HG03175 (cell line): ENCODE measurements at regions not wholly inside any gene's neighbourhood (a gene's known extent, or its start where the extent isn't known, plus 50 kb on each side); places are given as distances from the start of the nearest gene placed in this dataset.

Experiments
- ATAC-seq: cut with Tn5 transposase; IDR thresholded peaks from one replicate; pipeline ENCODE4 v1.9.1; 2021; ENCODE audit warnings: mild to moderate bottlenecking, moderate library complexity; ENCODE audit not compliant: unreplicated experiment

DNA sequence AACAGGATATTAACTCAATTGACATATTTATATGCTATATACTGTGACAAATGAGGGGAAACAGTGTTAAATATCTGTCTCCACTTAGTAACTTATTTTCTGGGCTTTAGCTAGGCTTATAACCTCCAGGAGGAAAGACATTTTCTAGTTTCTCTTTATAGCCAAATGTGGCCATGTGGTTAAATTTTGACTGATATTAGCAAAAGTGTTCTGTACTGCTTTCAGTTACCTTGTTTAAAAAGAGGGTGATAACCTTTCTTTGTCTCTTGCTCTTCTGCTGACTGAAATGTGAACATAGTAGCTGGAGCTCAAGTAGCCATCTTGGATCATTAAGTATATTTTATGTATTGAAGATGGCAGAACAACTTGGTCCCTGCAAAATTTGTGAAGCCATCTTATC is 253.7 kb downstream of the PDHA2 start:
- peak; percentile 49 for ATAC-seq

GRCh38 chr4:96094183-96094582 is 254.3 kb downstream of the PDHA2 start:
- no peak for ATAC-seq

DNA sequence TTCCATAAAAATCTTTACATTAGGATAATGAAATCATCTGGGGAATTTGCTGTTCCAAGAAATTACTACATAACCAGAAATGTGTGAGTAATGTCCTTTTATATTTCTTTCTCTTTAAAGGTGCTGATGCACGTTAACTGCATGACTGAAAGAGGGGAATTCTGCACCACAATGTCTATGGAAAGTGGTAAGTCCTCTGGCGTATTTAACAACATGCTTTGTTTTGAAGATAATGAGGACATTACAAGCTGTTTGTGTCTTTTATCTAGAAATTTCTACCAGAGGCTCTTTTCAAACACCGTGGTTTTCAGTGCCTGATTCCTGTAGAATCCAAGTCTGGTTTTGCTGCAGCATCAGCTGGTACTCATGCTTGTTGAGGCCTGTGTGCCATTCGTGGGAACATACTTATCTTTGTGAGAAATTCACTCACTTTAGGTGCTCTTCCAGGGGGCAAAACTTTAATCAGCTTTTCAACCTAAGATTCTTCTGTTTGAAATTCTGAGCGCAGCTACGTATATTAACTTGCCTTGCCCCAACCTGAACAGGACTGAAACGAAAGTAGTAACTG is 257.2 kb downstream of the PDHA2 start:
- ATAC-seq, result no peak

GRCh38 chr4:96097693-96098092 is 257.8 kb downstream of the PDHA2 start:
- ATAC-seq, result no peak

DNA sequence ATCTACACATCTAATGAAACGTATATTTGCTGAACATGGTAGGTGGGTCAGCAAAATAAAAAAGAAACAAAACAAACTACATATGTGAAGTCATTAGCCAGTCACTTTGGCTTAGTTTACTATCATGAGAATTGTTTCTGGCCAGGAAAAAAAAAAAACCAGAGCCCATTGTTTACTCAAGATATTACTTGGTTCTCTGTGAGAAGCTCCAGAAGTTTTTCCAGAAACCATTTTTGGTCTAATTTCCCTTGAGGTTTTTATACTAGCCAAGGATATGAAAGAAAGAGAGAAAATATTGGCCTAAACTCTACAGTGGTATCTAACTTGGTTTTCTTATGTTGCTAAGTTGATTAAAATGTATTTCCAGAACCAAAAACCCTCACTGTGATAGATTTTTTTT is 259.1 kb downstream of the PDHA2 start:
- ATAC-seq, result no peak

GRCh38 chr4:96102541-96103026 is 262.7 kb downstream of the PDHA2 start:
- no peak for ATAC-seq

GRCh38 chr4:96103086-96103485 is 263.2 kb downstream of the PDHA2 start:
- no peak for ATAC-seq

GRCh38 chr4:96108146-96108545 is 268.3 kb downstream of the PDHA2 start:
- ATAC-seq, result no peak

DNA sequence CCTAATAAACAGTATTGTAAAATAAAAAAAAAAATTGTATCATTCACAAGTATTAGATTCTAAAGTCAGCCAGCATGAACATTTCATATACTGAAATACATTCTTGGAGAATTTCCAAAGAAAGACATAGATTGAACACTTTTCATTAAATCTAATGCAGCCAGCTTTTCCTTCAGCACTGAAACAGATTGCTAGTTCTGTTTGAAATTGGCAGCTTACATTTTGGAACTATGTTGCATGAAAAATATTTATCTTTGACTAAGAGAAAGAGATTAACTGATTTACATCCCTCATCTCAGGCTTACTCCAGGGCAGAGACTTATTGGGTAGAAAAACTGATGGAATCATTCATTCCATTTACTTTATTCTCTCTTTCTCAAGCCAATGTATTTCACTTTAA is 272.7 kb downstream of the PDHA2 start:
- ATAC-seq, result no peak

GRCh38 chr4:96120206-96120605 is 280.3 kb downstream of the PDHA2 start:
- ATAC-seq, result no peak

DNA sequence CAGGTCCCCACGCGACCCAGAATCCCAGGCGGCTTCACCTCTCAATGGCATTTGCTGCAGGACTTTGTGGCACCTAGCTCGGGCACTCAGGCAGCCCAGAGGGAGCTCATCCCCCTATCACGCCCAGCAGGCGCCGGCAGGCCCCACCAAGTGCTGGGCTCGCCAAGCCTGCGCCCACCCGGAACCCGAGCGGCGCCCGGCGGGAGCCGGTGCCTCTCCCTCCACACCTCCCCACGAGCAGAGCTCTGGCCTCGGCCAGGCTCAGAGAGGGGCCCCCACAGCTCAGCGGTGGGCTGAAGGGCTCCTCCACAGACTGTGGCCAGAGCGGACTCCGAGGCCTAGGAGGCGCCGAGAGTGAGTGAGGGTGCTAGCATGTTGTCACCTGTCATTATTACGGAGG is 286.3 kb downstream of the PDHA2 start:
- ATAC-seq, result no peak

- ATAC-seq, result no peak
Observed at GRCh38 chr4:96131186-96131585, 291.3 kb downstream of the PDHA2 start.

GRCh38 chr4:96134806-96135205 is 294.9 kb downstream of the PDHA2 start:
- ATAC-seq, result no peak

DNA sequence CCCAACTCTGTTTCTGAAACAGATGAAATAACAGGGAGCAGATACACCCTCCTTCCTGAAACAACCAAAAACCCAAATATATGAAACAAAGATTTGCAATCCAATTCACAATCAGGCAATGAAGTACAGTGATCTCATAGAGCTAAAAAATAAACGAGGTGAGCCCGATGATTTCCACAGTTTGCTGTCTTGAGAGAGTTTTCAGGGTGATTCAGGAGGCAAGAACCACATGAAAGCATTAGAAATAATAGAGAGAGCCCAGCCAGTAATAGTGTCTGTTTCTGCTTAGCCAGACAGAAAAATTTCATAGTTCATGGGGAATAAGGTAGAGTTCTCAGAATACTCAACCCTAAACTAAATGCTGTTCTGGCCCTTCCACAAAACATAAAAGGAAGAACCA is 296.2 kb downstream of the PDHA2 start:
- no peak for ATAC-seq

DNA sequence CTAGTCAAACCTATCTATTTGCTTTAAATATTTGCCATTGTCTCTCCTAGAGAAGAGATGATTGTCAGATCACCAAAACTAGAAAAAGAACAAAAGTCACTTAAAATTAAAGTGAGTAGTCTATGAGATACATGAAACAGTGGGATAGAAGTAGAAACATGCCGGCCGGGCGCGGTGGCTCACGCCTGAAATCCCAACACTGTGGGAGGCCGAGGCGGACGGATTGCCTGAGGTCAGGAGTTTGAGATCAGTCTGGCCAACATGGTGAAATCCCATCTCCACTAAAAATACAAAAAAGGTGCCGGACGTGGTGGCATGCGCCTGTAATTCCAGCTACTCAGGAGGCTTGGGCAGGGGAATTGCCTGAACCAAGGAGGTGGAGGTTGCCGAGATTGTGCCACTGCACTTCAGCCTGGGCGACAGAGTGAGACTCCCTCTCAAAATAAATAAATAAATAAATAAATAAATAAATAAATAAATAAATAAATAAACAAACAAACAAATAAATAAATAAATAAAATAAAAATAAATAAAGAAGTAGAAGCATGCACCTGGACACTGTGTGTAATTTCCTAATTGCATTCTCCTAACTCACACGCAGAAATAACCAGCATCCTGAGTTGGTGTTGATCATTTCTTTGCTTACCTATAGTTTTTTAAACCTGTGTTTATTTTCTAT is 299.5 kb downstream of the PDHA2 start:
- no peak for ATAC-seq

- ATAC-seq, result no peak
Observed at GRCh38 chr4:96145601-96146000, 305.7 kb downstream of the PDHA2 start.

- no peak for ATAC-seq
Observed at GRCh38 chr4:96146686-96147085, 306.8 kb downstream of the PDHA2 start.

- ATAC-seq, result no peak
Observed at GRCh38 chr4:96149894-96150293, 310.0 kb downstream of the PDHA2 start.

GRCh38 chr4:96150466-96150865 is 310.6 kb downstream of the PDHA2 start:
- no peak for ATAC-seq

GRCh38 chr4:96152824-96153223 is 312.9 kb downstream of the PDHA2 start:
- no peak for ATAC-seq

GRCh38 chr4:96154676-96155075 is 314.8 kb downstream of the PDHA2 start:
- ATAC-seq, result no peak

GRCh38 chr4:96162636-96163035 is 322.7 kb downstream of the PDHA2 start:
- ATAC-seq, result no peak

GRCh38 chr4:96164814-96165351 is 325.0 kb downstream of the PDHA2 start:
- no peak for ATAC-seq
